HG02623 (cell line): ENCODE measurements at regions not wholly inside any gene's neighbourhood (a gene's known extent, or its start where the extent isn't known, plus 50 kb on each side); places are given as distances from the start of the nearest gene placed in this dataset.

Experiments used
- ATAC-seq: cut with Tn5 transposase; IDR thresholded peaks from one replicate; pipeline ENCODE4 v1.9.1; 2021; ENCODE audit warnings: moderate library complexity; ENCODE audit not compliant: unreplicated experiment

GRCh38 chr9:87084407-87084806 is 137.1 kb upstream of the GAS1 start:
- no peak for ATAC-seq

DNA sequence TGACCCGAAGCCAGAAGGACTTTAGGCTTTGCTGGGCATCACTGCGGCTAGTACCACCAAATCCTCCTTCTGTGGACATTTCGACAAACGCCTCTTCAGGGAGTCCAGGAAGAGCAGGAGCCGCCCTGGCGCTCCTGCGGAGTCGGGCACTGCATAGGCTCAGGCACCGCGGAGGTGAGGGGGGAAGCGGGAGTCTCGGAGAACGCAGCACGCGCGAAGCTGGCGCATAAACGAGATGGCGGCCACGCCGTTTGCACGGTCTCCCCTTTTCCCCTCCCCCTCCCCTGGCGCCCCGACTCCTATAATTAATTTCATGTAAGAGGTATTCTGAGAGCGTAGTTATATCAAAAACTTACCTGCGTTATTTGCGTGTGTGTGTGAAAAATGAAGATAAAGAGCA is 137.8 kb upstream of the GAS1 start:
- no peak for ATAC-seq

- ATAC-seq: no peak
Observed at GRCh38 chr9:87085521-87085920, 138.2 kb upstream of the GAS1 start.

DNA sequence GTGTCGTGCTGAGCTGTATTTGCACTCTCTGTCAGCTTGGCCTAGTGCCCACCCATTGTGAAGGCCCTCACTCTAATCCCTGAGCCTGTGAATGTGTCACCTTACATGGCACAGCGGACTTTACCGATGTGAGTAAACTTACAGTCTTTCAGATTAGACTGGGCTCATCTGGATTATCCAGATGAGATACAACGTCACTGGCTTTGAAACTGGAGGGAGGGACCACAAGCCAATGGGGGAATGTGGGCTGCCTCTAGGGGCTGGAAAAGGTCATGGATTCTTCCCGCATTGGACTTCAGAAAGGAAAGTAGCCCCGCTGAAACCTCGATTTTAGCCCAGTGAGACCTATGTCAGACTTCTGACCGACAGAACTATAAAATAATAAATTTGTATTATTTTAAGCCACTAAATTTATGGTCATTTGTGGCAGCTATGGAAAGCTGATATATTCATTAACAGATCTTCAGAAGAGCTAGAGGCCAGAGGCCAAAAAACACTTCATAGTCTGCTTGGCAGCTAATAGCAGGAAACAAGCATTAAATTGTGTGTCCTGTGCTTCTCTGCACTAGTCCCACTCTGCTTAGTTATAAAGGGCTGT is 139.0 kb upstream of the GAS1 start:
- no peak for ATAC-seq

GRCh38 chr9:87087197-87087596 is 139.9 kb upstream of the GAS1 start:
- ATAC-seq: no peak

DNA sequence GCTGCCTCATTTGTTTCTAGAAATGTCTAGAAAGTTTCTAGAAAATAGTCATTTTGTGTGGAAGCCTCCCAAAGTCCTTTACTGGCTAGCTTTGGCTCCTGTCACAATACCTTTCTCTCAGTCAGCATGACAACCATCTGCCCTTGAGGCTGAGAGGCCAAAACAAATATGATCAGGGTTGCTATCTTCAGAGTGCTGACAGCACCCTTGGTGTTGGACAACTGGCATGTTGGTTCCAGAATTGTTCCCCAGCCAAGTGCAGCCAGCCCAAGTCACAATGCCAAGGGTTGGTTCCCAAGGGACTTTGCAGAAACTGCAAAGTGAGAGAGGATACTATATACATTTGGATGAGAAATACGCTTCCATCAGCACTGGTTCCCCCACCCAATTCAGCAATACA is 140.9 kb upstream of the GAS1 start:
- ATAC-seq: no peak

- no peak for ATAC-seq
Observed at GRCh38 chr9:87088621-87089365, 141.5 kb upstream of the GAS1 start.

DNA sequence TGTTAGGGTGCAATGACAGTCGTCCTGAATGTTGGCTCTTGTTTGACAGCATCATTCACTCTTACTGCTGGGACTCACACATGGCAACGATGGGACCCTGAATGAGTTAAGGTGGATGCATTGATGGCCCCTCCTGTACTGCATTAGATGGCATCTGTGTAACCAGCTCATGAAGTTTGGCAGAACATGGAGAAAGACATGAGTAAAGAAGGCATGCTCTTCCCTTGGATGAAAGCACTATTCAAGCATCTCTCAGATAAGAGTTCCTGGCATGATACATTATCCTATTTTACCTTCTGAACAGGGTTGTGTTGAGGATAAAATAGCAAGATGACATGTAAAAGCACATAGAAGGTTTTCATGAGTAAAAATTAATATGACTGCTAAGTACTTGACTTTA is 142.2 kb upstream of the GAS1 start:
- ATAC-seq: no peak

- no peak for ATAC-seq
Observed at GRCh38 chr9:87089929-87090328, 142.6 kb upstream of the GAS1 start.

- no peak for ATAC-seq
Observed at GRCh38 chr9:87093777-87094176, 146.5 kb upstream of the GAS1 start.

DNA sequence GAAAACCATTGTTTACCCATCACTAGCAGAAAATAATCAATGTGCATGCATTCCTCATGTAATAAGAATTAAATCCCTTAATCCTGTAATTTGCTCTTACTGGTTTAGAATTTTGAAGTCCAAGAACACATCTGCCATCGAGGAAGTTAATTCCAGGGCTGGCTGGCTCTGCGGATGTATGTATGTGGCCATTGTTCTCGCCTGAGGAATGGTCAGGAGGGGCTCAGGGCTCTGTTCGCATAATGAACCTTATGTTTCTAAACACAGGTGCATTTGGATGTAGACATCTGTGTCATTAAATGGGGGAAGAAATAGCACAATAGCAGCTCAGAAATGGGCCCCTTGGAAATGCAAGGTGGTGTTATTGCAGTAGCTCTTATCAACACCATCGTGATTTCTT is 148.6 kb upstream of the GAS1 start:
- no peak for ATAC-seq

DNA sequence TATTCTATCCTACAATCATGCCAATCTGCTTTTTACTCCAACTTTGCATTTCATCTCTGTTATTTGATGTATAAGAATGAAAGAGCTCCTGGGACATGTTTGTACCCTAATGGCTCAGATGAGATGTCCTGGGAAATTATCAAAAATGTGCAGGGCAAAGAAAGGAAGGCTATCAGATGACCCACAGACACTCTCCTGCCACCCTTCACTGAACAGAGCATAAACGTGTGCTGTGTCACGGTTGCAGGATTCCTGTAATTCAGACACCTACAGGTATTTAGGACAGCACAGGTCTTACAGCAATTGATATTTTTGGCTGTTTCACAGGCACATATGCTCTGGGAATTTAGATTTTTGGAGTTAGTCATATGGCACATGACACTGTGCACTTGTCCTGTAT is 149.2 kb upstream of the GAS1 start:
- no peak for ATAC-seq

DNA sequence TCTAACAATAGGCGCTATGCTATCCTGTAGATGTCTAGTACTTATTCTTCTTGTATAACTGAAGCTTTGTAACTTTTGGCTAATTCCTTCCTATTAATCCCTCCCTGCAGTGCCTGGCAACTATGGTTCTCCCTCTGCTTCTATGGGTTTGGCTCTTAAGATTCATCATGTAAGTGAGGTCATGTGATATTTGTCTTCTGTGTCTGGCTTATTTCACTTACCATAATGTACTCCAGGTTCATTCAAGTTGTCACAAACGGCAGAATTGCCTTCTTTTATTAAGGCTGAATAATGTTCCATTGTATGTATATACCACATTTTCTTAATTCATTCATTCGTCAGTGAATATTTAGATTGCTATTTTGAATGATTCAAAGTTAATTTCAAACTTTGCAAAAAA is 149.9 kb upstream of the GAS1 start:
- ATAC-seq: no peak

GRCh38 chr9:87099407-87099806 is 152.1 kb upstream of the GAS1 start:
- no peak for ATAC-seq

DNA sequence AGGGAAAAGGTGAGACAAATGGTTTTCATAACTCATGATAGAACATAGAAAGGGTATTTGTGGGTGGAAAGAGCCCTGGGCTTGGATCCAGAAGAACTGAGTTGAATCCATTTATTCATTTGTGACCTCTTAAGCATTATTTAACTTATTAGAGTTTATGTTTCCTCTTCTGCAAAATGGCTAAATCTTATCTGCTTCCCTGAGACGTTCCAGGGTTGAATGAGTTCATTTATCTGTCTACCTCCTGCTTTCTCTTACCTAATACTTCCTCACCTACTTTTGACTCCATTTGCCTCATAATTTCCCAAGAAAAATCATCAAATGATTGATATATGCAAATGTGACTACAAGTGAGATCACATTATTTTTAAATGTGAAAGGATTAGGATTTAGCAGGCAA is 152.7 kb upstream of the GAS1 start:
- ATAC-seq: no peak

DNA sequence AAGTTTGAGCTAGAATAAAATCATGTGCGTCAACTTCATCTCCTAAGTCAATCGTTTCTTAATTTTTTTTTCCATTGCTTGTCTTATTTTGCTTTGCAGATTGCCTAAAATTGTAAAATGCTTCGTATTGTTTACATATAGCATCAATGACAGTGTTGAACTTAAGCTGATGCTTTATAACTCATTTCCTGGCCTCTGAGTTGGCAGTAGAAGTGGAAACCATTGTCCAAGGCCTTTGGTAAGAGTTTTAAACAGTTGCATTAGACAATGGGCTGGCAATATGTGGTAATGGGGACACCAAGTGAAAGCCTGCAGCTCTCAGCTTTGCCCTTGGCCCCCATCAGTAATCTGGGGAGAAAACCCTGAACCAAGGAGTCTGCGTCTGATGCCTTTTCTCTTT is 154.8 kb upstream of the GAS1 start:
- ATAC-seq: no peak

GRCh38 chr9:87107072-87107471 is 159.8 kb upstream of the GAS1 start:
- ATAC-seq: no peak

- no peak for ATAC-seq
Observed at GRCh38 chr9:87108661-87109060, 161.4 kb upstream of the GAS1 start.

GRCh38 chr9:87109231-87109631 is 161.9 kb upstream of the GAS1 start:
- no peak for ATAC-seq

GRCh38 chr9:87109851-87110250 is 162.5 kb upstream of the GAS1 start:
- ATAC-seq: no peak

- no peak for ATAC-seq
Observed at GRCh38 chr9:87111010-87111409, 163.7 kb upstream of the GAS1 start.

DNA sequence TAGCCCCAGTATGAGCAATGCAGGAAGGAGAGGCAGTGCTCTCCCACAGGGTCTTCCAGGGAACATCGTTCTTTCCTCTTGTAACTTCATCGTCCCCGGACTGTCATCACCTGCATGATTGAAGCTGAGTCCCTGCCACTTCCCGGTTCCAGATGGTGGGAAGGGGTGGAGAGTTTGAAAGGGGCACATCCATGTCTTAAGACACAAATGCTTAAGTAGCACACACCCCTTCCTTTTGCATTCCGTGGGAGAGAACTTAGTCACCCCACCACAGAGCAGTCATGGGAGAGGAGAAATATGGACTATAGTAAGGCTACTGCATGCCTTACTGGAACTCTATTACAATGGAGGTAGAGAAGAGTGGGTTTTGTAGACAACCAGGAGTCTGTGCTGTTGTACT is 165.3 kb upstream of the GAS1 start:
- ATAC-seq: no peak

GRCh38 chr9:87113874-87114273 is 166.6 kb upstream of the GAS1 start:
- no peak for ATAC-seq
